Renal cortical epithelial cell (primary cell): ENCODE measurements at regions not wholly inside any gene's neighbourhood (a gene's known extent, or its start where the extent isn't known, plus 50 kb on each side); places are given as distances from the start of the nearest gene placed in this dataset.

ENCODE experiments used
- DNase-seq: peaks from one replicate; pipeline ENCODE4 v3.0.0-alpha.2; 2011; ENCODE audit warnings: low read depth

GRCh38 chr9:108720191-108720642 lies 135.6 kb downstream of the ACTL7B start:
- DNase-seq, result no peak

- DNase-seq, result no peak
Observed at GRCh38 chr9:108710424-108710823, 145.4 kb downstream of the ACTL7B start.

DNA sequence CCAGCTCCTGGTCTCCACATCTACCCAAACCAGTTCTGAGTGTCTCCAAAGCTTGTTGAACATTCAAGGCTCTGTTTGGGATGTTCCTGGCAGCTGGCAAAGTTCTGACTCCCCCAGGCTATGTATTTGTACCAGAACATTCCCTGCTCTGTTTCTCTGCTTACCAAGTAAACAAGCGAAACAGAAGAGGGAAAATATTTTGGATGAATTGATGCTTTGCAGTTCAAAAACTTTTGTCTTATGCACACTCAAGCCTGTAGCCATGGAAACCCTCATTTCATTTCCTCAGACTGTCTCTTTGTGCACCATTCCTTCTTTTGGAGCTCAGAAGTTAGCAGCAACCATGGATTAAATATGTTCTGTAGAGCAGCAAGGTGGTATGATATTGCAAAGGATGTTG lies 145.8 kb downstream of the ACTL7B start:
- DNase-seq, result no peak

DNA sequence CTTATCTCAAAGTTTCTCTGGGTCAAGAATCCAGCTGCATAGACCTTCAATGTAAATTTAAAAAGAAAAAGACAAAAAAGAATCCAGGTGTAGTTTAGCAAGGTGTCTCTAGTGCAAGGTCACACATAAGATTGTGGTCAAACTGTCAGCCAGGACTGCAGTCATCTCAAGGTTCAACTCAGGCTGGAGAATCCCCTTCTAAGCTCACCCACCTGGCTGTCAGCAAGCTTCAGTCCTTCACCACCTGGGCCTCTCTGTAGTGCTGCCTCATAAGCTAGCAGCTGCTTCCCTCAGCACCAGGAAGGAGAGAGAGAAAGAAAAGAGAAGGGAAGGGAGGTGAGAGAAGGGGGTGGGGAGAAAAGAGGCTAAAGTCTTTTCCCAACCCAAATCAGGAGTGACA lies 146.7 kb downstream of the ACTL7B start:
- no peak for DNase-seq

DNA sequence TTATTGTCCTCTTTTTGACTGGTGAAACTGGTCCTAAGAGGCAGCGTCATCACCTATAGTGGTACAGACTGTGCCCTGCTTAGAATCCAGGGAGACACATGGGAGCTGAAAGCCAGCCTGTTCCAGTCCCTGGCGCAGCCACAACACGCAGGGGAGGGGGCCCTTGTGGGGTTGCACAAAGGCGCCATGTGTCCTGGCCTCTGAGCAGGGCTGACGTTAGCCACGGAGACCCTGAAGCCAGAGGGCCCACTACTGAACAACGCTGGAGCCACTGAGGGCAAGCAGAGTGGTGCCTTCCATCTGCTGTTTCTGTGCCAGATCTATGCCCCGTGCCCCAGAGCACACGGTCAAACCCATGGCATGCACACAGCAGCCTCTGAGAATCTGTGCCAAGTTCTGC lies 147.3 kb downstream of the ACTL7B start:
- DNase-seq, result no peak

- no peak for DNase-seq
Observed at GRCh38 chr9:108707120-108707519, 148.7 kb downstream of the ACTL7B start.

GRCh38 chr9:108704156-108704852 lies 151.5 kb downstream of the ACTL7B start:
- no peak for DNase-seq

GRCh38 chr9:108703429-108703828 lies 152.4 kb downstream of the ACTL7B start:
- no peak for DNase-seq

GRCh38 chr9:108702681-108703080 lies 153.1 kb downstream of the ACTL7B start:
- no peak for DNase-seq

DNA sequence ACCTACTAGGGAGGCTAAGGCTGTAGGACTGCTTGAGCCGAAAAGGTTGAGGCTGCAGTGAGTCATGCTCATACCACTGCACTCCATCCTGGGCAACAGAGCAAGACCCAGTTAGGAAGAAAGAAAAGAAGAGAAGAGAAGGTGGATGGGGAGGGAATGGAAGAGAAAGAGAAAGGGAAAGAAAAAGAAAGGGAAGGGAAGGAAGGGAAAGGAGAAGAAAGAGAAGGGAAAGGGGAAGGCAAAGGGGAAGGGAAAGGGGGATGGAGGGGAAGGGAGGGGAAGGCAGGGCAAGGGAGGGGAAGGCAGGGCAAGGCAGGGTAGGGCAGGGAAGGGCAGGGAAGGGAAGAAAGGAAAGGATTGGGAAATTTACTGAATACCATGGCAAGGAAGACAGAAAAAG lies 157.0 kb downstream of the ACTL7B start:
- no peak for DNase-seq

DNA sequence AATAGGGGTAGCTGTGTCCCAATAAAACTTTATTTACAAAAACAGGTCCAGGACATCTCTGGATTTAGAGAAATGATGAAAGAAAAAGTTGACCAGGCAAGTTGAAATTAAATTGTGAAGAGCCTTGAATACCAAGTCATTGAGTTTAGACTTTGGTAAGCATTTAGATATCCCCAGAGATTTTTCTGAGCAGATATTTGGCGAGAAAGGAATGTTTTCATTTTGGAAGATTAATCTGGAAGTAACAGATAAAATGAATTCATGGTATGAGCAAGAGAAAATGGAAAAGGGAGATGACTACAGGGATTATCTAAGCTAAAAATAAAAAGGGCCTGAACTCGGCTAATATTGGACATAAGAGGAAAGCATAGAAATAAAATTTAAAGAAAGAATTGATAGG lies 157.6 kb downstream of the ACTL7B start:
- no peak for DNase-seq

- no peak for DNase-seq
Observed at GRCh38 chr9:108696156-108696555, 159.6 kb downstream of the ACTL7B start.

- DNase-seq, result no peak
Observed at GRCh38 chr9:108694170-108694569, 161.6 kb downstream of the ACTL7B start.

- peak; percentile 26 for DNase-seq
Observed at GRCh38 chr9:108691614-108692013, 164.2 kb downstream of the ACTL7B start.

DNA sequence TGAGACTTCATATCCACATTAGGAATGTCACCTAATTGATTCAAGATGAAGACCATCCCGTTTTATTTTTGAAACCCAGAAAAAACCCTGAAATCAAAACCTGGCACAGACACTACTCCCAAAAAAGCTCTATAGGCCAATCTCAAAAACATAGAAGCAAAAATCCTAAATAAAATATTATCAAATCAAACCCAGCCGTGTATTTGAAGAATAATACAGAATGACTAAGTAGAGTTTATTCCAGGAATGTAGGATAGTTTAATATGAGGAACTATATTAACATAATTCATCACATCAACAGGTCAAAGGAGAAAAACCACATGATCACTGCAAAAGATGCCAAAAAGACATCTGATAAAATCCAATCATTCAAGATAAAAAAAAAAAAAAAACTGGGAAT lies 167.1 kb downstream of the ACTL7B start:
- DNase-seq, result no peak

DNA sequence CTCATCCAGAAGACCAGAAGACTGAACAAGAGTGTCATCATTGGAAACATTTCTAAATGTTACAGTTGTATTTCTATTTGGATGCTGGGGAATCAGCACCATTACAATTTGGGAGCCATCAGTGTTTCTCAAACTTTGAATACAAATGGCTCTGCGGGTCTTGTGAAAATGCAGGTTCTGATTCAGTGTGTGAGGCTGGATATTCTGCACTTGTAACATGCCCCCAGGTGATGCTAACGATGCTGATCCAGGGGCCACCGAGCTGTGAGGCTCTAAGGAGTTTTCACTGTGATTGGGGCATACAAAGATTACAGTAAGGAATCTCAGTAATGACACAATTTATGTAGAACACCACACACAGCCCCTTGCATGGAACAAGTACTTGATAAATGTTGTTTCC lies 167.7 kb downstream of the ACTL7B start:
- no peak for DNase-seq

DNA sequence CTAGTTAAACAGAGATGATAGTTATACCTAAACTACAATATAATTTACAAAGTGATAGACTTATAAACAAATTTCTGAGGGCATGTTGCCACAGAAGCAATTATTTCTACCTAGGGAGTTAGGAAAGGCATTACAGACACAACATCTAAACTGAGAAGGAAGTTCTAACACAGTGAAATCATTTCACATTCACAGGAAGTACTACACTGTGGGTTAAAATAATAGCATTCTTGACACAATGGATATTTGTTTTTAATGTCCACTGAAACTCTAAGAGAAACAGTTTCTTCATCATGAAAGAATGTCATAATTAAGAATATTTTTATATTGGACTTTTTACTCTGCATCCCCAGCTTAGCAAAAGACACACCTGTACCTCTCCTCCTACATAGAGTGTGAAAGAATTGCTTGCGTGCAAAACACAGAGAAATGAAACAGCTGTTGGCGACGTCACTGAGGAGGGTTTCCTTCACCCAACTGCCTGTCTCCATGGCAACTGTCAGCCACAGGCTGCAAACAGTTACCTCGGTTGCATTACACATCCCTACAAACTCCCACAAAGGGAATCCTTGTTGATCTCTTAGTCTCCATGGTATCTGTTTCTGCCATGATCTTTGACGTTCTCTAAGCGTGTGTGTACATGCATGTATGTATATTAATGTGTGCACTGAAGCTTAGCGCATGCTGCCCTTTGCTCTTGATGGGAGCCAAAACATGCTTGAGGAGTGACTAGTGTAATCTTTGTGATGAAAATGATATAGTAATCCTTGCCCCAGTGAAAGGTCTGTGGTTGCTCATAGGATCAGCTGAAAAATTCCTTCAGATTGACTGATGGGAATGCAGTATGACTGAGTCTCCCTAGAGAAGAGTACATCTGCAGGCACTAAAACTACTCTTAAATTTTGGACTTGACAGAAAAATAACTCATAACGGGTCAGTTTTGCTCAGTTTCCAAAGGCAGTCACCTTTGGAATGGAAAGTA lies 168.5 kb downstream of the ACTL7B start:
- peak; percentile 41 for DNase-seq

GRCh38 chr9:108684288-108685025 lies 171.3 kb downstream of the ACTL7B start:
- DNase-seq, result no peak

DNA sequence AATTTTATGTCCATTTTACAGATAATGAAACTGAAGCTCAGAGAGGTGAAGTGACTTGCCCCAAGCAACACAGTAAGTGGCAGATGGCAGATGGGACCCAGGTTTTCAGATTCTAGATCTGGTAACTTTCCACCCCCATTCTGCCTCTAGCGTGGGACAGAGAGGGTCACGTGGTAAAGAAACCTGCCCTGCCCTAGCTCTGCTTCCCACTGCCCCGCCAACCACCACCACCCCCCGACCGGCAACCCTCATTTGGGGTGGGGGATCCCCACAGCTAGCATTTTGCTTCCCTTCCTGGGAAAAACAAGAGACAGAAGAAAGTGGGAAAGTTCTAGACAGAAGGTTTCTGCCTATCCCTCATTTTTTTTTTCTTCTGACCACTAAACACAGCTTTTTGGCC lies 172.5 kb downstream of the ACTL7B start:
- DNase-seq, result no peak

DNA sequence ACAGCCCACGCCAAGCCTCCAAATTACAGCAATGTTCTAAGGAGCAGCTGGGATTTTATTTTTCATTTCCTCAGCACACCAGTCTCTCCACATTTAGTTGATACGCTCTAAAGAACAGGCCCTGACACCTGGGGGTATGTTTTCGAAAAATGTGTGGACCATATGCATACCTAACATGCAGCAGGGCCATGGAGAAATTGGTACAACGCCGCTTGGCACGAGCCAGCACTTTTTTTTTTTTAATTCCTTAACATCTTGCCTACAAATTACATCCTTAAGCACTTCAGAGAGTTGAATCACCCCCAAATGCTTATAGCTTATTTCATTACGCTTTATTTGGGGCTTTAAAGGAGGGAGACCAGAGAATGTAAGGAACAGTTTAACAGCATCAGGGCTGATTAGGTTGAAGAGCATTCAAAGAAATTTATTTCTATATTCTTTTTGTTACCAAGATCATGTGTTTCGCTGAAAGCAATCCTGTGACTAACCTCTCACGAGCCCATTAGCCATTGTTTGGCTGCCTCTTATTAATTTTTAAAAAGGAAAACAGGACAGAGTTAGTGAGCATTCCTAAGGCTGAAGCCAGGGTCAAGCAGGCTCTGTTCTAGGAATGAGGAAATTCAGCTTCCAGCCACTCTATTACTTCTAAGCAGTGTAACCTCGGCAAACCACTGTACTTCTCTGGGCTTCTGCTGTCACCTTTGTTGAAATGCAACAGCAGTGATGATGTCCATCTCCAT lies 173.8 kb downstream of the ACTL7B start:
- DNase-seq, result peak; percentile 51

DNA sequence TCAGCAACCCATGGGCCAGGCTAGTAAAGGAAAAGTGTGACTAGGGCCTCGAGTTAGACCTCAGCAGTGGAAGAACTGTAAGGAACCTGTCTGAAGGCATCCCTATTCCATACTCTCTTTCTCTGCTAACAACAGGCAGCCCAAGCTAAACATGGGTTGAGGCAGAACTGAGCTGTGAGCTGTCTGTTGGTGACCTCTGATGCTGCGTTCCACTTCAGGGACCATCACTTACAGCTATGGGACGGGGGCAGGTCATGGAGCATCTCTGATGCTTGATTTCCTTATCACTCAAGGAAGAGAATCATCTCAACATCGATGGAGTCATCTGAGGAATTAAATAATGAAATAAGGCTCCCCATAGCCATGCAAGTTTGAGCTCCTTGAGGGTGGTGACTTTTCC lies 174.8 kb downstream of the ACTL7B start:
- no peak for DNase-seq

DNA sequence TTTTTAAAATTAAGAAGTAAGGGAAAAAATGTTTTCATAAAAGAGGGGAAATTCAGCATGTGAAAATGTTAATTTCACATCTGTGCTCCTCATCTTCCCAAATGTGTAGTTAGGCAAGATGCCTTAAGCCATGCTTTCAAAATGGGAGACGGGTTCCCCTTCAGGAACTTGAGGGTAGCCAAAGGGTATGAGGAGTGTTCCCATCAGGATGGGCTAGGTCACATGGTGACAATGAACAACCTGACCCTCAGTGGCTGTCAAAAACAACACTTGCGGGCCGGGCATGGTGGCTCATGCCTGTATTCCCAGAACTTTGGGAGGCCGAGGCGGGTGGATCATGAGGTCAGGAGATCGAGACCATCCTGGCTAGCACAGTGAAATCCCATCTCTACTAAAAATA lies 178.0 kb downstream of the ACTL7B start:
- no peak for DNase-seq
